Liver (tissue), 8 donors: ENCODE measurements at regions not wholly inside any gene's neighbourhood (a gene's known extent, or its start where the extent isn't known, plus 50 kb on each side); places are given as distances from the start of the nearest gene placed in this dataset.

Experiments
- DNase-seq: peaks from one replicate; pipeline ENCODE4 v3.0.0-alpha.2; 2017; ENCODE audit warnings: low spot score
- H3K27ac ChIP-seq, 2 donors: one replicate each; pipeline ENCODE4 v1.7.0; 2013; ENCODE audit warnings: inconsistent platforms in 2 of 2, low read length in 2 of 2, control low read depth in 1 of 2, low read depth in 1 of 2, mild to moderate bottlenecking in 1 of 2
- H3K27me3 ChIP-seq, 4 donors: one replicate each; pipeline versions ENCODE4 v1.6.1 to v1.7.0; 2013; ENCODE audit warnings: low read length in 3 of 4, inconsistent platforms in 1 of 4, mild to moderate bottlenecking in 1 of 4, moderate library complexity in 1 of 4; ENCODE audit not compliant: control insufficient read depth in 4 of 4, insufficient read depth in 4 of 4
- H3K36me3 ChIP-seq, 4 donors: one replicate each; pipeline versions ENCODE4 v1.6.1 to v1.7.0; 2013; ENCODE audit warnings: low read length in 3 of 4, mild to moderate bottlenecking in 3 of 4, low read depth in 1 of 4, moderate library complexity in 1 of 4; ENCODE audit not compliant: control insufficient read depth in 4 of 4, insufficient read depth in 3 of 4
- H3K4me1 ChIP-seq, 4 donors: one replicate each; pipeline versions ENCODE4 v1.6.1 to v1.7.0; 2013; ENCODE audit warnings: low read length in 3 of 4, mild to moderate bottlenecking in 3 of 4, moderate library complexity in 1 of 4; ENCODE audit not compliant: control insufficient read depth in 4 of 4, insufficient read depth in 4 of 4
- H3K4me3 ChIP-seq, 3 donors: one replicate each; pipeline versions ENCODE4 v1.6.1 to v1.7.0; 2013; ENCODE audit warnings: low read length in 3 of 3, control low read depth in 1 of 3, low read depth in 1 of 3, mild to moderate bottlenecking in 1 of 3
- H3K9ac ChIP-seq, 2 donors: one replicate each; pipeline ENCODE4 v1.7.0; 2013; ENCODE audit warnings: low read length in 2 of 2, mild to moderate bottlenecking in 2 of 2, moderate library complexity in 2 of 2, control low read depth in 1 of 2, low read depth in 1 of 2
- H3K9me3 ChIP-seq, 4 donors: one replicate each; pipeline versions ENCODE4 v1.6.1 to v1.7.0; 2013; ENCODE audit warnings: low read length in 3 of 4; ENCODE audit not compliant: control insufficient read depth in 4 of 4
- ATF3 ChIP-seq: IDR thresholded peaks from 2 replicates; pipeline ENCODE4 v1.6.1; 2016; ENCODE audit warnings: antibody characterized with exemption
- CTCF ChIP-seq: fragments of 150-350 bp; IDR thresholded peaks from 2 replicates; pipeline ENCODE4 v1.5.1; 2017; ENCODE audit warnings: improper control_type of control experiment, low read depth, low read length; ENCODE audit not compliant: missing input control
- EGR1 ChIP-seq, 2 donors: IDR thresholded peaks; 2 replicates each; pipeline ENCODE4 v1.6.1; 2016 to 2018; ENCODE audit warnings: antibody characterized with exemption in 2 of 2, low read depth in 2 of 2
- FOXA1 ChIP-seq: IDR thresholded peaks from 2 replicates; pipeline ENCODE4 v1.6.1; 2016; ENCODE audit warnings: antibody characterized with exemption
- FOXA2 ChIP-seq: IDR thresholded peaks from 2 replicates; pipeline ENCODE4 v1.6.1; 2016; ENCODE audit warnings: antibody characterized with exemption
- GABPA ChIP-seq, 2 donors: IDR thresholded peaks in 1 of 2; conservative IDR thresholded peaks in 1 of 2; 2 replicates each; pipeline ENCODE4 v1.6.1; 2016; ENCODE audit warnings: antibody characterized with exemption in 2 of 2, mild to moderate bottlenecking in 1 of 2, moderate library complexity in 1 of 2
- HNF4A ChIP-seq, 2 donors: conservative IDR thresholded peaks; 2 replicates each; pipeline ENCODE4 v1.6.1; 2016; ENCODE audit warnings: antibody characterized with exemption in 2 of 2, mild to moderate bottlenecking in 2 of 2
- HNF4G ChIP-seq: IDR thresholded peaks from 2 replicates; pipeline ENCODE4 v1.6.1; 2016; ENCODE audit warnings: antibody characterized with exemption
- JUND ChIP-seq, 2 donors: IDR thresholded peaks; 2 replicates each; pipeline ENCODE4 v1.6.1; 2016; ENCODE audit warnings: antibody characterized with exemption in 2 of 2
- NR2F2 ChIP-seq: IDR thresholded peaks from 2 replicates; pipeline ENCODE4 v1.6.1; 2016; ENCODE audit warnings: antibody characterized with exemption
- RAD21 ChIP-seq, 2 donors: IDR thresholded peaks; 2 replicates each; pipeline ENCODE4 v1.6.1; 2016; ENCODE audit warnings: antibody characterized with exemption in 2 of 2, mild to moderate bottlenecking in 2 of 2
- REST ChIP-seq: IDR thresholded peaks from 2 replicates; pipeline ENCODE4 v1.6.1; 2016; ENCODE audit warnings: antibody characterized with exemption, mild to moderate bottlenecking
- RXRA ChIP-seq, 2 donors: IDR thresholded peaks; 2 replicates each; pipeline ENCODE4 v1.6.1; 2017 to 2018; ENCODE audit warnings: antibody characterized with exemption in 2 of 2, mild to moderate bottlenecking in 1 of 2
- SP1 ChIP-seq: IDR thresholded peaks from 2 replicates; pipeline ENCODE4 v1.6.1; 2018; ENCODE audit warnings: antibody characterized with exemption, mild to moderate bottlenecking
- TAF1 ChIP-seq: conservative IDR thresholded peaks from 2 replicates; pipeline ENCODE4 v1.6.1; 2016; ENCODE audit warnings: antibody characterized with exemption, mild to moderate bottlenecking
- YY1 ChIP-seq: IDR thresholded peaks from 2 replicates; pipeline ENCODE4 v1.6.1; 2016; ENCODE audit warnings: antibody characterized with exemption, mild to moderate bottlenecking
- ZBTB33 ChIP-seq: IDR thresholded peaks from 2 replicates; pipeline ENCODE4 v1.6.1; 2016; ENCODE audit warnings: antibody characterized with exemption
- WGBS: extraction: QIAGEN DNeasy Blood & Tissue Kit; methylation state at CpG from one replicate; pipeline ENCODE4 v1.1.7; 2013; 5-methylcytosine and 5-hydroxymethylcytosine counted together
- TF ChIP-seq, protein P1 (sequence below): IDR thresholded peaks from 2 replicates; pipeline ENCODE4 v1.6.1; 2016; ENCODE audit warnings: antibody characterized with exemption
- donor health status: healthy.
- donor health status: healthy.
- donor health status: healthy.
- donor health status: healthy.
- donor health status: healthy.

- TF ChIP-seq REST (no peak), NR2F2 (no peak), HNF4G (no peak), RAD21 (IDR thresholded peaks at IDR 0.05) (no peak), JUND (IDR thresholded peaks at IDR 0.05) (no peak), SP1 (no peak), EGR1 (IDR thresholded peaks at IDR 0.05; ENCODE audit: low read depth in 2 of 2) (no peak)
These were observed 205.7 kb downstream of the KCNRG start (continued) for GRCh38 chr13:50220938-50221337.

- Histone ChIP-seq H3K4me1 (peaks cover 4 to 9% (median 6%) of the 10 kb centered on the region in 4 donors), H3K9me3 (peaks cover 0 to 2% (median 0%) of the 10 kb centered on the region in 4 donors), H3K27me3 (no peaks in the 10 kb centered on the region), H3K4me3 (peak overlapping the region in 1 of 3 donors; percentile 25), H3K9ac (peak overlapping the region in 1 of 2 donors; percentile 60), H3K27ac (peak overlapping the region; percentile 67 to 83), H3K36me3 (no peaks in the 10 kb centered on the region)
- TF ChIP-seq EGR1 (IDR thresholded peaks at IDR 0.05; ENCODE audit: low read depth in 2 of 2) = no peak
- TF ChIP-seq, protein P1, sequence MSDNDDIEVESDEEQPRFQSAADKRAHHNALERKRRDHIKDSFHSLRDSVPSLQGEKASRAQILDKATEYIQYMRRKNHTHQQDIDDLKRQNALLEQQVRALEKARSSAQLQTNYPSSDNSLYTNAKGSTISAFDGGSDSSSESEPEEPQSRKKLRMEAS = peak; percentile 20
- TF ChIP-seq HNF4A (conservative IDR thresholded peaks at IDR 0.05) = peak; percentile 44 to 48
- TF ChIP-seq FOXA1 = no peak
- TF ChIP-seq YY1 = peak; percentile 34
- TF ChIP-seq ATF3 = no peak
- TF ChIP-seq CTCF = no peak
- peak; percentile 59 for TF ChIP-seq SP1
- TF ChIP-seq FOXA2 = no peak
- peak in 1 of 2 donors; percentile 63 for TF ChIP-seq JUND (IDR thresholded peaks at IDR 0.05)
- TF ChIP-seq TAF1 = no peak
- no peak for TF ChIP-seq GABPA (IDR thresholded peaks at IDR 0.05 in 1 of 2, conservative IDR thresholded peaks at IDR 0.05 in 1 of 2)
- peak; percentile 26 for TF ChIP-seq ZBTB33
- TF ChIP-seq RAD21 (IDR thresholded peaks at IDR 0.05) = peak; percentile 56 to 62
- TF ChIP-seq NR2F2 = no peak
- TF ChIP-seq RXRA (IDR thresholded peaks at IDR 0.05) = peak; percentile 68 to 78
- no peak for TF ChIP-seq REST
- no peak for TF ChIP-seq HNF4G
- no peak for DNase-seq
- 13% methylated on average over 13 of the region's 13 CpGs for WGBS
These were observed 207.5 kb downstream of the KCNRG start for GRCh38 chr13:50222569-50223332.
